Activated T-helper 1 cell treated with anti-CD3 and anti-CD28 coated beads, Interleukin-12 subunit alpha, Interleukin-12 subunit beta, Interleukin-2, Interleukin-4 antibody, amounts not matched to agents 30 ng/mL and 10 ng/mL and 1 ng/mL, durations not matched to agents 14 hours and 24 hours and 36 hours (primary cell): ENCODE measurements at regions not wholly inside any gene's neighbourhood (a gene's known extent, or its start where the extent isn't known, plus 50 kb on each side); places are given as distances from the start of the nearest gene placed in this dataset.
"Not testable (repeated sequence)": the region's sequence is repeated elsewhere in the genome, so short reads cannot be mapped to it uniquely, and the experiment has no call there.

Experiments used
- DNase-seq: peaks from one replicate; pipeline ENCODE4 v3.0.0; 2021; ENCODE audit warnings: low spot score
- H3K27ac Mint-ChIP-seq: one replicate; pipeline ENCODE4 v1.8.0; 2021; ENCODE audit warnings: mild to moderate bottlenecking, mixed read lengths
- H3K27me3 Mint-ChIP-seq: one replicate; pipeline ENCODE4 v1.8.0; 2022; ENCODE audit warnings: mild to moderate bottlenecking, moderate library complexity, mixed read lengths; ENCODE audit not compliant: insufficient read depth
- H3K36me3 Mint-ChIP-seq: one replicate; pipeline ENCODE4 v1.8.0; 2021; ENCODE audit warnings: low read depth, mixed read lengths
- H3K4me1 Mint-ChIP-seq: one replicate; pipeline ENCODE4 v1.8.0; 2021; ENCODE audit warnings: low read depth, mixed read lengths
- H3K4me3 Mint-ChIP-seq: one replicate; pipeline ENCODE4 v1.8.0; 2021; ENCODE audit warnings: mild to moderate bottlenecking, moderate library complexity, mixed read lengths
- H3K9me3 Mint-ChIP-seq: one replicate; pipeline ENCODE4 v1.8.0; 2021; ENCODE audit warnings: mixed read lengths
- intact Hi-C: fragments of 100-400 bp; cut with micrococcal nuclease; formaldehyde crosslinking; loops from one replicate; pipeline ENCODE4 v1.15.1; 2024

- intact Hi-C loops: no loop called here
- Mint-ChIP-seq H3K4me1 (peaks cover 56% of the 10 kb centered on the region), H3K36me3 (no peaks in the 10 kb centered on the region), H3K4me3 (no peak overlapping the region), H3K27me3 (no peaks in the 10 kb centered on the region), H3K9me3 (no peaks in the 10 kb centered on the region), H3K27ac (peak overlapping the region; percentile 11)
- no peak for DNase-seq
These were observed 158.8 kb upstream of the TBL1XR1 start for GRCh38 chr3:177356113-177356512.

- no peaks in the 10 kb centered on the region for H3K36me3 Mint-ChIP-seq
- H3K27me3 Mint-ChIP-seq: no peaks in the 10 kb centered on the region
- H3K9me3 Mint-ChIP-seq: no peaks in the 10 kb centered on the region
- H3K4me1 Mint-ChIP-seq: peaks cover 51% of the 10 kb centered on the region
- no peak overlapping the region for H3K4me3 Mint-ChIP-seq
- intact Hi-C loops: no loop called here
- H3K27ac Mint-ChIP-seq: no peak overlapping the region
- DNase-seq: no peak
These were observed 159.7 kb upstream of the TBL1XR1 start for GRCh38 chr3:177356952-177357351.

- Mint-ChIP-seq H3K4me1 (peaks cover 48% of the 10 kb centered on the region), H3K27ac (peak overlapping the region; percentile 97), H3K36me3 (no peaks in the 10 kb centered on the region), H3K4me3 (peak overlapping the region; percentile 8), H3K27me3 (no peaks in the 10 kb centered on the region), H3K9me3 (no peaks in the 10 kb centered on the region)
- intact Hi-C loops: loop anchor here (1.0 to 2.0 kb wide), 7 partner anchors 12 to 637 kb away; no protein-coding TSS in a partner anchor
- no peak for DNase-seq
These were observed 160.2 kb upstream of the TBL1XR1 start for GRCh38 chr3:177357352-177358090.

- Mint-ChIP-seq H3K4me1 (peaks cover 48% of the 10 kb centered on the region), H3K27ac (peak overlapping the region; percentile 97), H3K36me3 (no peaks in the 10 kb centered on the region), H3K9me3 (no peaks in the 10 kb centered on the region), H3K4me3 (peak overlapping the region; percentile 48), H3K27me3 (no peaks in the 10 kb centered on the region)
- peak; percentile 45 for DNase-seq
- intact Hi-C loops: loop anchor here (1.0 to 2.0 kb wide), 7 partner anchors 13 to 636 kb away; no protein-coding TSS in a partner anchor
These were observed 161.1 kb upstream of the TBL1XR1 start for GRCh38 chr3:177358091-177358976.

GRCh38 chr3:177358977-177359592 lies 161.8 kb upstream of the TBL1XR1 start:
- peak overlapping the region; percentile 97 for H3K27ac Mint-ChIP-seq
- H3K4me1 Mint-ChIP-seq: peaks cover 48% of the 10 kb centered on the region
- H3K27me3 Mint-ChIP-seq: no peaks in the 10 kb centered on the region
- no peak for DNase-seq
- H3K9me3 Mint-ChIP-seq: no peaks in the 10 kb centered on the region
- H3K36me3 Mint-ChIP-seq: no peaks in the 10 kb centered on the region
- H3K4me3 Mint-ChIP-seq: peak overlapping the region; percentile 65
- intact Hi-C loops: loop anchor here (1.0 to 2.0 kb wide), 7 partner anchors 14 to 636 kb away; no protein-coding TSS in a partner anchor

GRCh38 chr3:177359593-177360357 lies 162.5 kb upstream of the TBL1XR1 start:
- intact Hi-C loops: loop anchor here (1.0 to 2.0 kb wide), 13 partner anchors 61 to 1026 kb away; partner anchors contain the start of gene TBL1XR1
- H3K4me3 Mint-ChIP-seq: peak overlapping the region; percentile 80
- H3K27ac Mint-ChIP-seq: peak overlapping the region; percentile 97

GRCh38 chr3:177361081-177361938 lies 164.0 kb upstream of the TBL1XR1 start:
- H3K36me3 Mint-ChIP-seq: no peaks in the 10 kb centered on the region
- H3K9me3 Mint-ChIP-seq: no peaks in the 10 kb centered on the region
- H3K27ac Mint-ChIP-seq: peak overlapping the region; percentile 97
- no peak for DNase-seq
- intact Hi-C loops: loop anchor here (2.0 kb wide), 2 partner anchors 229 to 425 kb away; no protein-coding TSS in a partner anchor
- peak overlapping the region; percentile 80 for H3K4me3 Mint-ChIP-seq
- H3K4me1 Mint-ChIP-seq: peaks cover 43% of the 10 kb centered on the region
- no peaks in the 10 kb centered on the region for H3K27me3 Mint-ChIP-seq

More at GRCh38 chr3:177359593-177360357, 162.5 kb upstream of the TBL1XR1 start:
- DNase-seq: peak; percentile 93
- H3K36me3 Mint-ChIP-seq: no peaks in the 10 kb centered on the region
- H3K9me3 Mint-ChIP-seq: no peaks in the 10 kb centered on the region
- H3K27me3 Mint-ChIP-seq: no peaks in the 10 kb centered on the region
- H3K4me1 Mint-ChIP-seq: peaks cover 48% of the 10 kb centered on the region

GRCh38 chr3:177362626-177363025 lies 165.3 kb upstream of the TBL1XR1 start:
- H3K27ac Mint-ChIP-seq: no peak overlapping the region

GRCh38 chr3:177364236-177364635 lies 167.0 kb upstream of the TBL1XR1 start:
- H3K4me1 Mint-ChIP-seq: peaks cover 15% of the 10 kb centered on the region
- no peak overlapping the region for H3K27ac Mint-ChIP-seq
- no peak overlapping the region for H3K4me3 Mint-ChIP-seq
- no peaks in the 10 kb centered on the region for H3K9me3 Mint-ChIP-seq
- H3K36me3 Mint-ChIP-seq: peaks cover 1% of the 10 kb centered on the region
- H3K27me3 Mint-ChIP-seq: no peaks in the 10 kb centered on the region
- no peak for DNase-seq
- intact Hi-C loops: no loop called here

More at GRCh38 chr3:177362626-177363025, 165.3 kb upstream of the TBL1XR1 start:
- DNase-seq: no peak
- Mint-ChIP-seq H3K27me3 (no peaks in the 10 kb centered on the region), H3K4me3 (no peak overlapping the region), H3K9me3 (no peaks in the 10 kb centered on the region), H3K36me3 (peaks cover 1% of the 10 kb centered on the region), H3K4me1 (peaks cover 31% of the 10 kb centered on the region)
- intact Hi-C loops: no loop called here

GRCh38 chr3:177365294-177365693 lies 168.0 kb upstream of the TBL1XR1 start:
- peaks cover 10% of the 10 kb centered on the region for H3K4me1 Mint-ChIP-seq
- H3K9me3 Mint-ChIP-seq, H3K36me3 Mint-ChIP-seq, intact Hi-C loops, H3K27me3 Mint-ChIP-seq, H3K4me3 Mint-ChIP-seq, H3K27ac Mint-ChIP-seq, DNase-seq: not testable (repeated sequence)

- Mint-ChIP-seq H3K4me1 (no peaks in the 10 kb centered on the region), H3K9me3 (no peaks in the 10 kb centered on the region), H3K27ac (no peak overlapping the region), H3K36me3 (peaks cover 1% of the 10 kb centered on the region), H3K27me3 (no peaks in the 10 kb centered on the region), H3K4me3 (no peak overlapping the region)
- no peak for DNase-seq
- intact Hi-C loops: no loop called here
These were observed 170.5 kb upstream of the TBL1XR1 start for GRCh38 chr3:177367788-177368187.
